KMS-11 (cell line): ENCODE measurements at regions not wholly inside any gene's neighbourhood (a gene's known extent, or its start where the extent isn't known, plus 50 kb on each side); places are given as distances from the start of the nearest gene placed in this dataset.
"Not testable (repeated sequence)": the region's sequence is repeated elsewhere in the genome, so short reads cannot be mapped to it uniquely, and the experiment has no call there.

Experiments
- H2AFZ ChIP-seq: fragments of 200-600 bp; sonication (generic); 2 replicates; pipeline ENCODE4 v1.6.1; 2016; ENCODE audit warnings: antibody characterized with exemption, mixed run types, low read depth
- H3K27ac ChIP-seq: fragments of 200-600 bp; sonication (generic); 2 replicates; pipeline ENCODE4 v1.6.1; 2016; ENCODE audit warnings: mild to moderate bottlenecking, mixed run types
- H3K27me3 ChIP-seq: fragments of 200-600 bp; sonication (generic); 2 replicates; pipeline ENCODE4 v1.6.1; 2017; ENCODE audit warnings: mild to moderate bottlenecking, low read depth, mixed run types, moderate library complexity; ENCODE audit not compliant: insufficient read depth
- H3K36me3 ChIP-seq: fragments of 200-600 bp; sonication (generic); 2 replicates; pipeline ENCODE4 v1.6.1; 2017; ENCODE audit warnings: mild to moderate bottlenecking, mixed run types; ENCODE audit not compliant: insufficient read depth
- H3K4me1 ChIP-seq: fragments of 200-600 bp; sonication (generic); 2 replicates; pipeline ENCODE4 v1.6.1; 2016; ENCODE audit warnings: mild to moderate bottlenecking, low read depth, mixed run types; ENCODE audit not compliant: poor library complexity, severe bottlenecking
- H3K4me2 ChIP-seq: fragments of 200-600 bp; sonication (generic); 2 replicates; pipeline ENCODE4 v1.7.0; 2016; ENCODE audit warnings: mild to moderate bottlenecking, mixed run types
- H3K4me3 ChIP-seq: fragments of 200-600 bp; sonication (generic); IDR thresholded peaks from 2 replicates; pipeline ENCODE4 v1.6.1; 2017; ENCODE audit warnings: low read depth, low read length, mixed read lengths; ENCODE audit not compliant: insufficient read depth
- H3K79me2 ChIP-seq: fragments of 200-600 bp; sonication (generic); 2 replicates; pipeline ENCODE4 v1.6.1; 2016; ENCODE audit warnings: low read depth, mixed run types; ENCODE audit not compliant: insufficient read depth
- H3K9ac ChIP-seq: fragments of 200-600 bp; sonication (generic); 2 replicates; pipeline ENCODE4 v1.6.1; 2016; ENCODE audit warnings: mild to moderate bottlenecking, mixed run types
- H4K20me1 ChIP-seq: fragments of 200-600 bp; sonication (generic); 2 replicates; pipeline ENCODE4 v1.6.1; 2016; ENCODE audit warnings: mild to moderate bottlenecking, mixed run types; ENCODE audit not compliant: insufficient read depth
- CTCF ChIP-seq: fragments of 200-600 bp; sonication (generic); conservative IDR thresholded peaks from 2 replicates; pipeline ENCODE4 v1.6.1; 2017; ENCODE audit warnings: low read depth, mild to moderate bottlenecking, antibody characterized with exemption, low read length, moderate library complexity, mixed read lengths

- no peak for TF ChIP-seq CTCF
- Histone ChIP-seq H3K27ac (no peak overlapping the region), H3K4me1 (no peaks in the 10 kb centered on the region)
Measured at GRCh38 chr2:216985658-216986141, 125.8 kb upstream of the TNP1 start.

DNA sequence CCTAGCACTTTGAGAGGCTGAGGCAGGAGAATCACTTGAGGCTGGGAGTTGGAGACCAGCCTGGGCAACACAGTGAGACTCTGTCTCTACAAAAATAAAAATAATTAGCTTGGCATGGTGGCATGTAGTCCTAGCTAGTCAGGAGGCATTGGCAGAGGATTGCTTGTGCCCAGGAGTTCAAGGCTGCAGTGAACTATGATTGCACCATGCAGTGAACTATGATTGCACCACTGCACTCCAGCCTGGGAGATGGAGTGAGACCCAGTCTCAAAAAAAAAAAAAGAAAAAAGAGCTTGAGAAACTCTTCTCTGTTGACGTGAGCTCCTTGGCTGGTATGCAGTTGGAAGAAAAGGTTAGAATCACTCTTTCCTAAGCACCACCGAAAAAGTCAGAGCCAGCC, 125.1 kb upstream of the TNP1 start:
- Histone ChIP-seq H3K79me2 (no peaks in the 10 kb centered on the region), H3K36me3 (no peaks in the 10 kb centered on the region), H3K27ac (no peak overlapping the region), H3K9ac (no peak overlapping the region), H4K20me1 (no peaks in the 10 kb centered on the region), H3K4me2 (no peak overlapping the region), H3K4me3 (no peak overlapping the region), H2AFZ (no peak overlapping the region), H3K4me1 (no peaks in the 10 kb centered on the region), H3K27me3 (no peaks in the 10 kb centered on the region)
- no peak for TF ChIP-seq CTCF

More at GRCh38 chr2:216985658-216986141, 125.8 kb upstream of the TNP1 start:
- Histone ChIP-seq H3K4me3 (no peak overlapping the region), H3K79me2 (no peaks in the 10 kb centered on the region), H2AFZ (no peak overlapping the region), H4K20me1 (no peaks in the 10 kb centered on the region), H3K9ac (no peak overlapping the region), H3K4me2 (no peak overlapping the region), H3K27me3 (no peaks in the 10 kb centered on the region), H3K36me3 (no peaks in the 10 kb centered on the region)

- not testable (repeated sequence) for H3K79me2 ChIP-seq, H3K4me2 ChIP-seq
Measured at GRCh38 chr2:216981951-216982350, 122.1 kb upstream of the TNP1 start.

DNA sequence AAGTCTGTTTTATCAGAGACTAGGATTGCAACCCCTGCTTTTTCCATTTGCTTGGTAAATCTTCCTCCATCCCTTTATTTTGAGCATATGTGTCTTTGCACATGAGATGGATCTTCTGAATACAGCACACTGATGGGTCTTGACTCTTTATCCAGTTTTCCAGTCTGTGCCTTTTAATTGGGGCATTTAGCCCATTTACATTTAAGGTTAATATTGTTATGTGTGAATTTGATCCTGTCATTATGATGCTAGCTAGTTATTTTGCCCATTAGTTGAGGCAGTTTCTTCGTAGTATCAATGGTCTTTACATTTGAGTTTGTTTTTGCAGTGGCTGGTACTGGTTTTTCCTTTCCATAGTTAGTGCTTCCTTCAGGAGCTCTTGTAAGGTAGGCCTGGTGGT, 120.6 kb upstream of the TNP1 start:
- not testable (repeated sequence) for H3K27me3 ChIP-seq, H3K4me2 ChIP-seq, H2AFZ ChIP-seq, H3K4me1 ChIP-seq, H3K4me3 ChIP-seq, H4K20me1 ChIP-seq, H3K27ac ChIP-seq, H3K79me2 ChIP-seq, H3K9ac ChIP-seq, H3K36me3 ChIP-seq

More at GRCh38 chr2:216981951-216982350, 122.1 kb upstream of the TNP1 start:
- H4K20me1 ChIP-seq, H3K36me3 ChIP-seq, H3K27me3 ChIP-seq, H3K27ac ChIP-seq, H3K9ac ChIP-seq, H2AFZ ChIP-seq, H3K4me1 ChIP-seq, H3K4me3 ChIP-seq: not testable (repeated sequence)

DNA sequence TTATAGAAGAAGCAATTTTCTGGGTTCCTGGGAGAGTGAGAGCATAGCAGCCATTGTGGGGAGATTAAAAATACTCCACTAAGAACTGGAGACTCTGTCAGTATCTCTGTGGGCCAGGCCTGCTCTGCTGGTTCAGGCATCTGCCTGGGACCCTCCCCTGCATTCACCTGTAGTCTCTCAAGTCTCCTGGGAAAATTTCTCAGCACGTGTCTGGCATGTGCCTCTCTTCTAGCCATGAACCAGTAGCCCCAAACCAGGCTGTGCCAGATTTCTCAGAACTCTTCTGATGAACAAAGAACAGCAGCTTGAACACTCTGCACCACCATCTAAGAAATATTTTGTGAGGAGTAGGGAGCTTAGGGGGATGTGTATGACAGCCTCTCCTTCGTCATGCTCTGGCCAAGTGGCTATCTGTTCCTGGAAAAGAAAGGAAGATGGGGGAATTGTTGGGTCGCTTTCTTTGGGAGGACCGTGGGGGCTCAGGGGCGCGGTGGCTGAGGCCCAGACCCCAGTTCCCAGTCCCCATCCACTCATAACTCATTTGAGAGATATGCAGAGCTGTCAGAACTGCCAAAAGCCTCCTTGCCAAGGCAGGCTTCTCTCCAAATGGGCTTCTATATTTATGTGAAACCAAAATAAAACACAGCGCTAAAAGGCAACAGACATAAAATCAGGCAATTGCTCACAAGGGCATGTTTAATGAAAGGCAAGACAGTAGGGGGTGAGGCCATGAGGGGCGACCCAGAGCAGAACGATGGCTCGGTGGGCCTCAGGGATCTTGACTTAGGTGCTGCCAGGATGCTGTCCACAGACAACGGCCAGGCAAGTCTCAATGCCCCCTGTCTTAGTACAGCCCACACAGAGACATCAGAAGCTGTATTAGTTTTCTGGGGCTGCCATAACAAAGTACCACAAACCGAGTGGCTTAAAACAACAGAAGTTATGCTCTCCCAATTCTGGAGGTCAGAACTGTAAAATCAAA, 114.7 kb upstream of the TNP1 start:
- no peak overlapping the region for H2AFZ ChIP-seq
- no peaks in the 10 kb centered on the region for H3K79me2 ChIP-seq
- H3K4me3 ChIP-seq, result no peak overlapping the region
- no peak for TF ChIP-seq CTCF
- no peak overlapping the region for H3K9ac ChIP-seq
- H3K4me1 ChIP-seq, result no peaks in the 10 kb centered on the region
- no peaks in the 10 kb centered on the region for H4K20me1 ChIP-seq
- H3K36me3 ChIP-seq, result no peaks in the 10 kb centered on the region
- H3K27ac ChIP-seq, result no peak overlapping the region
- H3K4me2 ChIP-seq, result no peak overlapping the region
- no peaks in the 10 kb centered on the region for H3K27me3 ChIP-seq
